Hepatocyte (in vitro differentiated cells): ENCODE measurements at regions not wholly inside any gene's neighbourhood (a gene's known extent, or its start where the extent isn't known, plus 50 kb on each side); places are given as distances from the start of the nearest gene placed in this dataset.
"Not testable (repeated sequence)": the region's sequence is repeated elsewhere in the genome, so short reads cannot be mapped to it uniquely, and the experiment has no call there.

ENCODE experiments used
- DNase-seq: peaks from one replicate; pipeline ENCODE4 v3.0.0-alpha.2; 2016; ENCODE audit warnings: low spot score
- H2AFZ ChIP-seq: fragments of 200-600 bp; sonication (generic); 2 replicates; pipeline ENCODE4 v1.6.0; 2016; ENCODE audit warnings: antibody characterized with exemption, mild to moderate bottlenecking
- H3K27ac ChIP-seq: fragments of 200-600 bp; sonication (generic); 2 replicates; pipeline ENCODE4 v1.5.1; 2016; ENCODE audit warnings: mild to moderate bottlenecking
- H3K27me3 ChIP-seq: fragments of 200-600 bp; sonication (generic); 2 replicates; pipeline ENCODE4 v1.6.1; 2016
- H3K36me3 ChIP-seq: fragments of 200-600 bp; sonication (generic); replicated peaks from 2 replicates; pipeline ENCODE4 v1.5.1; 2016; ENCODE audit warnings: low read depth; ENCODE audit not compliant: insufficient read depth
- H3K4me1 ChIP-seq: fragments of 200-600 bp; sonication (generic); 2 replicates; pipeline ENCODE4 v1.5.1; 2016; ENCODE audit warnings: mild to moderate bottlenecking, moderate library complexity; ENCODE audit not compliant: insufficient read depth
- H3K4me2 ChIP-seq: fragments of 200-600 bp; sonication (generic); 2 replicates; pipeline ENCODE4 v1.6.0; 2016
- H3K4me3 ChIP-seq: fragments of 200-600 bp; sonication (generic); 2 replicates; pipeline ENCODE4 v1.5.1; 2016; ENCODE audit warnings: mild to moderate bottlenecking
- H3K79me2 ChIP-seq: fragments of 200-600 bp; sonication (generic); 2 replicates; pipeline ENCODE4 v1.6.0; 2017; ENCODE audit warnings: mild to moderate bottlenecking
- H3K9me2 ChIP-seq: fragments of 200-600 bp; sonication (generic); replicated peaks from 2 replicates; pipeline ENCODE4 v1.6.0; 2017; ENCODE audit warnings: mild to moderate bottlenecking; ENCODE audit not compliant: insufficient read depth
- H3K9me3 ChIP-seq: fragments of 200-600 bp; sonication (generic); 2 replicates; pipeline ENCODE4 v1.5.1; 2016; ENCODE audit warnings: low read depth, mild to moderate bottlenecking
- H4K20me1 ChIP-seq: fragments of 200-600 bp; sonication (generic); 2 replicates; pipeline ENCODE4 v1.6.0; 2016; ENCODE audit warnings: mild to moderate bottlenecking; ENCODE audit not compliant: insufficient read depth, poor library complexity, severe bottlenecking
- EZH2 ChIP-seq: fragments of 200-600 bp; sonication (generic); IDR thresholded peaks from 2 replicates; pipeline ENCODE4 v1.6.1; 2016; ENCODE audit warnings: antibody characterized with exemption, mild to moderate bottlenecking, borderline replicate concordance
- EZH2phosphoT487 ChIP-seq: fragments of 200-600 bp; sonication (generic); IDR thresholded peaks from one replicate; pipeline ENCODE4 v1.6.1; 2018; ENCODE audit warnings: antibody characterized with exemption, mild to moderate bottlenecking, low read depth, moderate library complexity; ENCODE audit not compliant: unreplicated experiment, severe bottlenecking
- WGBS: methylation state at CpG from one replicate; pipeline ENCODE4 v1.1.6; 2016; ENCODE audit warnings: low lambda C conversion rate; ENCODE audit errors: missing lambda C conversion rate; 5-methylcytosine and 5-hydroxymethylcytosine counted together
- TF ChIP-seq, protein P1 (sequence below): fragments of 200-600 bp; sonication (generic); IDR thresholded peaks from 2 replicates; pipeline ENCODE4 v1.5.1; 2016; ENCODE audit warnings: antibody characterized with exemption, mild to moderate bottlenecking; ENCODE audit not compliant: poor library complexity

DNA sequence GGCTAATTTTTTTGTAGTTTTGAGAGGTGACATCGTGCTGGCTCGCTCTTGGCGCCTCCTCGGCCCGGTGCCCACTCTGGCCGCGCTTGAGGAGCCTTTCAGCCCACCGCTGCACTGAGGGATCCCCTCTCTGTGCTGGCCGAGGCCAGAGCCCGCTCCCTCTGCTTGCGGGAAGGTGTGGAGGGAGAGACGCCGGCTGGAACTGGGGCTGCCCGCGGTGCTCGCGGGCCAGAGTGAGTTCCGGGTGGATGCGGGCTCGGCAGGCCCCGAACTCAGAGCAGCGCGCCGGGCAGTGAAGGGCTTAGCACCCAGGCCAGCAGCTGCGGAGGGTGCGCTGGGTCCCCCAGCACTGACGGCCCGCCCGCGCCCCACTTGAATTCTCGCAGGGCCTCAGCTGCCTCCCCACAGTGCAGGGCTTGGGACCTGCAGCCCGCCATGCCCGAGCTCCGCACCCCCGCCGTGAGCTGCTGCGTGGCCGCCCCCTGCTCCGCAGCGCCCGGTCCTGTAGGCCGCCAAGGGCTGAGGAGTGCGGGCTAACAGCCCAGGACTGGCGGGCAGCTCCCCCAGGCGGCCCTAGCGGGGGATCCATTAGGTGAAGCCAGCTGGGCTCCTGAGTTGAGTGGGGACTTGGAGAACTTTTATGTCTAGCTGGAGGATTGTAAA is 113.2 kb upstream of the ZSWIM2 start:
- H2AFZ ChIP-seq = no peak overlapping the region
- no peak overlapping the region for H3K4me3 ChIP-seq
- H3K9me3 ChIP-seq = no peaks in the 10 kb centered on the region
- no peak overlapping the region for H3K4me2 ChIP-seq
- no peaks in the 10 kb centered on the region for H3K27me3 ChIP-seq
- no peaks in the 10 kb centered on the region for H3K36me3 ChIP-seq
- over 99% methylated on average over 36 of the region's 46 CpGs for WGBS
- H4K20me1 ChIP-seq = no peaks in the 10 kb centered on the region
- no peak for DNase-seq
- H3K79me2 ChIP-seq = no peaks in the 10 kb centered on the region
- no peak overlapping the region for H3K27ac ChIP-seq
- H3K9me2 ChIP-seq = no peaks in the 10 kb centered on the region
- TF ChIP-seq EZH2phosphoT487 (no peak), EZH2 (no peak)
- TF ChIP-seq, protein P1, sequence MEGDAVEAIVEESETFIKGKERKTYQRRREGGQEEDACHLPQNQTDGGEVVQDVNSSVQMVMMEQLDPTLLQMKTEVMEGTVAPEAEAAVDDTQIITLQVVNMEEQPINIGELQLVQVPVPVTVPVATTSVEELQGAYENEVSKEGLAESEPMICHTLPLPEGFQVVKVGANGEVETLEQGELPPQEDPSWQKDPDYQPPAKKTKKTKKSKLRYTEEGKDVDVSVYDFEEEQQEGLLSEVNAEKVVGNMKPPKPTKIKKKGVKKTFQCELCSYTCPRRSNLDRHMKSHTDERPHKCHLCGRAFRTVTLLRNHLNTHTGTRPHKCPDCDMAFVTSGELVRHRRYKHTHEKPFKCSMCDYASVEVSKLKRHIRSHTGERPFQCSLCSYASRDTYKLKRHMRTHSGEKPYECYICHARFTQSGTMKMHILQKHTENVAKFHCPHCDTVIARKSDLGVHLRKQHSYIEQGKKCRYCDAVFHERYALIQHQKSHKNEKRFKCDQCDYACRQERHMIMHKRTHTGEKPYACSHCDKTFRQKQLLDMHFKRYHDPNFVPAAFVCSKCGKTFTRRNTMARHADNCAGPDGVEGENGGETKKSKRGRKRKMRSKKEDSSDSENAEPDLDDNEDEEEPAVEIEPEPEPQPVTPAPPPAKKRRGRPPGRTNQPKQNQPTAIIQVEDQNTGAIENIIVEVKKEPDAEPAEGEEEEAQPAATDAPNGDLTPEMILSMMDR = no peak
- H3K4me1 ChIP-seq = no peaks in the 10 kb centered on the region

DNA sequence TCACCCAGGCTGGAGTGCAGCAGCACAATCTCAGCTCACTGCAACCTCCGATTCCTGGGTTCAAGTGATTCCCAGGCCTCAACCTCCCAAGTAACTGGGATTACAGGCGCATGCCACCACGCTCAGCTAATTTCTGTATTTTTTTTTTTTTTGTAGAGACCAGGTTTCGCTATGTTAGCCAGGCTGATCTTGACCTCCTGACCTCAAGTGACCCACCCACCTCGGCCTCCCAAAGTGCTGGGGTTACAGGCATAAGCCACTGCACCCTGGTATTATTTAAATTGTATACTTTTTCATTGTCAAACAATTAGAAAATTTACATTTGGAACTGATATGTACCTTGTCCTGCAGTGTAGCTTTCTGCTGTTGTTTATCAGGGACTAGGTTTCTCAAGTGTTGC is 111.3 kb upstream of the ZSWIM2 start:
- DNase-seq, H4K20me1 ChIP-seq, H3K4me3 ChIP-seq, H3K9me2 ChIP-seq, H3K4me1 ChIP-seq, H3K79me2 ChIP-seq, H3K9me3 ChIP-seq, H2AFZ ChIP-seq, H3K4me2 ChIP-seq, H3K36me3 ChIP-seq, H3K27ac ChIP-seq, H3K27me3 ChIP-seq: not testable (repeated sequence)
- 94% methylated on average over 5 of the region's 5 CpGs for WGBS

GRCh38 chr2:186959486-186959885 is 110.5 kb upstream of the ZSWIM2 start:
- no peaks in the 10 kb centered on the region for H4K20me1 ChIP-seq
- no peaks in the 10 kb centered on the region for H3K9me2 ChIP-seq
- H3K4me2 ChIP-seq = no peak overlapping the region
- H3K4me1 ChIP-seq = no peaks in the 10 kb centered on the region
- H2AFZ ChIP-seq = no peak overlapping the region
- no peaks in the 10 kb centered on the region for H3K79me2 ChIP-seq
- no peak for DNase-seq
- no peaks in the 10 kb centered on the region for H3K9me3 ChIP-seq
- WGBS = 92% methylated on average over 6 of the region's 6 CpGs
- H3K27me3 ChIP-seq = no peaks in the 10 kb centered on the region
- H3K36me3 ChIP-seq = no peaks in the 10 kb centered on the region
- H3K4me3 ChIP-seq = no peak overlapping the region
- TF ChIP-seq, protein P1 = no peak
- TF ChIP-seq EZH2 = no peak
- TF ChIP-seq EZH2phosphoT487 = no peak
- H3K27ac ChIP-seq = no peak overlapping the region

DNA sequence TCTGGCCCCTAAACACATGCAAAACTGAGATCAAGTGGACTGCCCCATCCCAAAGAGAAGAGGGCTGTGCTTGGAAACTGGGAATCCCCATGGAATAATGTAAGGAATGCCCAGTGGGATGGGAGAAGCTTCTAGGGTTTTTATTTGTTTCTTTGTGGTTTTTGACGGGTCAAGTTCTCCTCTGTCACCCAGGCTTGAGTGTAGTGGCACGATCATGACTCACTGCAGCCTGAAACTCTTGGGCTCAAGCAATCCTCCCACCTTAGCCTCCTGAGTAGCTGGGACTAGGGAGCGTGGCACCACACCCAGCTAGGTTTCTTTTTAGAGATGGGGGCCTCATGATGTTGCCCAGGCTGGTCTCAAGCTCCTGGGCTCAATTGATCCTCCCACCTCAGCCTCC is 101.7 kb upstream of the ZSWIM2 start:
- no peaks in the 10 kb centered on the region for H3K9me2 ChIP-seq
- H3K4me1 ChIP-seq = no peaks in the 10 kb centered on the region
- H3K9me3 ChIP-seq = no peaks in the 10 kb centered on the region
- H3K4me3 ChIP-seq = no peak overlapping the region
- no peak overlapping the region for H2AFZ ChIP-seq
- 85% methylated on average over 3 of the region's 3 CpGs for WGBS
- H3K27ac ChIP-seq = no peak overlapping the region
- H3K36me3 ChIP-seq = no peaks in the 10 kb centered on the region
- no peaks in the 10 kb centered on the region for H3K79me2 ChIP-seq
- no peaks in the 10 kb centered on the region for H3K27me3 ChIP-seq
- no peak overlapping the region for H3K4me2 ChIP-seq
- no peaks in the 10 kb centered on the region for H4K20me1 ChIP-seq
- no peak for TF ChIP-seq EZH2phosphoT487
- TF ChIP-seq, protein P1 = no peak
- TF ChIP-seq EZH2 = no peak
- no peak for DNase-seq
